GM23338 (cell line): ENCODE measurements at regions not wholly inside any gene's neighbourhood (a gene's known extent, or its start where the extent isn't known, plus 50 kb on each side); places are given as distances from the start of the nearest gene placed in this dataset.

Source experiments
- ATAC-seq: fragments of 200-7000 bp; cut with Tn5 transposase; 3 replicates; pipeline ENCODE4 v1.9.1; 2020
- DNase-seq: peaks from one replicate; pipeline ENCODE4 v3.0.0-alpha.2; 2015; ENCODE audit warnings: low spot score
- H2AFZ ChIP-seq: fragments of 200-600 bp; sonication (generic); 2 replicates; pipeline ENCODE4 v1.8.0; 2016; ENCODE audit warnings: antibody characterized with exemption, mild to moderate bottlenecking, moderate library complexity
- H3F3A ChIP-seq: fragments of 200-600 bp; sonication (generic); replicated peaks from 2 replicates; pipeline ENCODE4 v1.8.0; 2017; ENCODE audit warnings: antibody characterized with exemption, mixed run types, low read depth
- H3K27ac ChIP-seq: fragments of 200-600 bp; sonication (generic); 2 replicates; pipeline ENCODE4 v1.6.1; 2016; ENCODE audit warnings: low read depth
- H3K27me3 ChIP-seq: fragments of 200-600 bp; sonication (generic); 2 replicates; pipeline ENCODE4 v1.8.0; 2016; ENCODE audit warnings: mild to moderate bottlenecking, mixed run types, moderate library complexity; ENCODE audit not compliant: insufficient read depth
- H3K36me3 ChIP-seq: fragments of 200-600 bp; sonication (generic); 2 replicates; pipeline ENCODE4 v1.8.0; 2016; ENCODE audit warnings: mild to moderate bottlenecking; ENCODE audit not compliant: insufficient read depth
- H3K4me1 ChIP-seq: fragments of 200-600 bp; sonication (generic); 2 replicates; pipeline ENCODE4 v1.8.0; 2016; ENCODE audit warnings: mild to moderate bottlenecking, moderate library complexity; ENCODE audit not compliant: insufficient read depth
- H3K4me2 ChIP-seq: fragments of 200-600 bp; sonication (generic); 2 replicates; pipeline ENCODE4 v1.7.1; 2017; ENCODE audit warnings: mixed run types
- H3K4me3 ChIP-seq: fragments of 200-600 bp; sonication (generic); 2 replicates; pipeline ENCODE4 v1.6.1; 2016; ENCODE audit warnings: mixed run types
- H3K79me2 ChIP-seq: fragments of 200-600 bp; sonication (generic); replicated peaks from 2 replicates; pipeline ENCODE4 v1.8.0; 2017; ENCODE audit warnings: mild to moderate bottlenecking; ENCODE audit not compliant: insufficient read depth
- H3K9me2 ChIP-seq: fragments of 200-600 bp; sonication (generic); 2 replicates; pipeline ENCODE4 v1.8.0; 2017; ENCODE audit not compliant: insufficient read depth
- H4K20me1 ChIP-seq: fragments of 200-600 bp; sonication (generic); replicated peaks from 2 replicates; pipeline ENCODE4 v1.8.0; 2017; ENCODE audit warnings: mild to moderate bottlenecking; ENCODE audit not compliant: insufficient read depth
- H3K27ac Mint-ChIP-seq: 2 replicates; pipeline ENCODE4 v1.8.0; 2020; ENCODE audit warnings: inconsistent platforms, mild to moderate bottlenecking, moderate library complexity, mixed read lengths
- H3K27me3 Mint-ChIP-seq: 3 replicates; pipeline ENCODE4 v1.8.0; 2022; ENCODE audit warnings: low read depth, mild to moderate bottlenecking, moderate library complexity, mixed read lengths, inconsistent platforms; ENCODE audit not compliant: insufficient read depth, poor library complexity
- H3K36me3 Mint-ChIP-seq: 3 replicates; pipeline ENCODE4 v1.8.0; 2021; ENCODE audit warnings: low read depth, mild to moderate bottlenecking, inconsistent platforms, moderate library complexity, mixed read lengths
- H3K4me1 Mint-ChIP-seq: 3 replicates; pipeline ENCODE4 v1.8.0; 2020; ENCODE audit warnings: mild to moderate bottlenecking, inconsistent platforms, mixed read lengths
- H3K4me3 Mint-ChIP-seq: 3 replicates; pipeline ENCODE4 v1.8.0; 2021; ENCODE audit warnings: moderate library complexity, mild to moderate bottlenecking, inconsistent platforms, mixed read lengths
- H3K9me3 Mint-ChIP-seq: 3 replicates; pipeline ENCODE4 v1.8.0; 2020; ENCODE audit warnings: moderate library complexity, mild to moderate bottlenecking, inconsistent platforms, mixed read lengths
- CREB1 ChIP-seq: fragments of 250-450 bp; sonication (Bioruptor Pico); IDR thresholded peaks from 2 replicates; pipeline ENCODE4 v1.5.0; 2020; ENCODE audit warnings: low read depth, mild to moderate bottlenecking, moderate library complexity
- EZH2 ChIP-seq: fragments of 200-600 bp; sonication (generic); IDR thresholded peaks from one replicate; pipeline ENCODE4 v1.8.0; 2017; ENCODE audit warnings: antibody characterized with exemption, mild to moderate bottlenecking, low read depth; ENCODE audit not compliant: unreplicated experiment
- JUNB ChIP-seq: IDR thresholded peaks from one replicate; pipeline ENCODE4 v1.6.1; 2016; ENCODE audit warnings: antibody characterized with exemption; ENCODE audit not compliant: unreplicated experiment
- POLR2AphosphoS5 ChIP-seq: IDR thresholded peaks from 2 replicates; pipeline ENCODE4 v1.6.1; 2016; ENCODE audit warnings: antibody characterized with exemption, low read depth
- REST ChIP-seq: IDR thresholded peaks from one replicate; pipeline ENCODE4 v1.6.1; 2018; ENCODE audit warnings: antibody characterized with exemption; ENCODE audit not compliant: unreplicated experiment
- STAT1 ChIP-seq: IDR thresholded peaks from one replicate; pipeline ENCODE4 v1.6.1; 2016; ENCODE audit warnings: antibody characterized with exemption; ENCODE audit not compliant: unreplicated experiment
- ZNF114 ChIP-seq: fragments of 250-450 bp; sonication (Bioruptor Pico); IDR thresholded peaks from 2 replicates; pipeline ENCODE4 v1.5.0; 2020; ENCODE audit warnings: mild to moderate bottlenecking, moderate library complexity
- ZNF331 ChIP-seq: fragments of 250-450 bp; sonication (Bioruptor Pico); IDR thresholded peaks from 2 replicates; pipeline ENCODE4 v1.5.0; 2020; ENCODE audit warnings: low read depth, mild to moderate bottlenecking, moderate library complexity
- TF ChIP-seq, protein P1 (sequence below): IDR thresholded peaks from 2 replicates; pipeline ENCODE4 v1.6.1; 2016; ENCODE audit warnings: antibody characterized with exemption
- TF ChIP-seq, protein P2 (sequence below): fragments of 250-450 bp; sonication (Bioruptor Pico); IDR thresholded peaks from 2 replicates; pipeline ENCODE4 v1.5.0; 2020; ENCODE audit warnings: mild to moderate bottlenecking, moderate library complexity
- TF ChIP-seq, protein P3 (sequence below), 2 experiments: fragments of 200-600 bp in 1 of 2; sonication (generic) in 1 of 2; conservative IDR thresholded peaks; 2 replicates each; pipeline versions ENCODE4 v1.5.1 to v1.6.1; 2016 to 2017; ENCODE audit warnings: antibody characterized with exemption in 2 of 2, low read depth in 2 of 2, mild to moderate bottlenecking in 2 of 2, moderate library complexity in 1 of 2

- TF ChIP-seq, protein P1, sequence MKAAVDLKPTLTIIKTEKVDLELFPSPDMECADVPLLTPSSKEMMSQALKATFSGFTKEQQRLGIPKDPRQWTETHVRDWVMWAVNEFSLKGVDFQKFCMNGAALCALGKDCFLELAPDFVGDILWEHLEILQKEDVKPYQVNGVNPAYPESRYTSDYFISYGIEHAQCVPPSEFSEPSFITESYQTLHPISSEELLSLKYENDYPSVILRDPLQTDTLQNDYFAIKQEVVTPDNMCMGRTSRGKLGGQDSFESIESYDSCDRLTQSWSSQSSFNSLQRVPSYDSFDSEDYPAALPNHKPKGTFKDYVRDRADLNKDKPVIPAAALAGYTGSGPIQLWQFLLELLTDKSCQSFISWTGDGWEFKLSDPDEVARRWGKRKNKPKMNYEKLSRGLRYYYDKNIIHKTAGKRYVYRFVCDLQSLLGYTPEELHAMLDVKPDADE, result no peak
- TF ChIP-seq ZNF331 (no peak), STAT1 (no peak)
Observed at GRCh38 chr2:236511266-236511665, 58.4 kb upstream of the ACKR3 start (continued).

GRCh38 chr2:236512267-236512666 is 57.4 kb upstream of the ACKR3 start:
- no peak for TF ChIP-seq JUNB
- no peak for TF ChIP-seq EZH2
- TF ChIP-seq, protein P2, sequence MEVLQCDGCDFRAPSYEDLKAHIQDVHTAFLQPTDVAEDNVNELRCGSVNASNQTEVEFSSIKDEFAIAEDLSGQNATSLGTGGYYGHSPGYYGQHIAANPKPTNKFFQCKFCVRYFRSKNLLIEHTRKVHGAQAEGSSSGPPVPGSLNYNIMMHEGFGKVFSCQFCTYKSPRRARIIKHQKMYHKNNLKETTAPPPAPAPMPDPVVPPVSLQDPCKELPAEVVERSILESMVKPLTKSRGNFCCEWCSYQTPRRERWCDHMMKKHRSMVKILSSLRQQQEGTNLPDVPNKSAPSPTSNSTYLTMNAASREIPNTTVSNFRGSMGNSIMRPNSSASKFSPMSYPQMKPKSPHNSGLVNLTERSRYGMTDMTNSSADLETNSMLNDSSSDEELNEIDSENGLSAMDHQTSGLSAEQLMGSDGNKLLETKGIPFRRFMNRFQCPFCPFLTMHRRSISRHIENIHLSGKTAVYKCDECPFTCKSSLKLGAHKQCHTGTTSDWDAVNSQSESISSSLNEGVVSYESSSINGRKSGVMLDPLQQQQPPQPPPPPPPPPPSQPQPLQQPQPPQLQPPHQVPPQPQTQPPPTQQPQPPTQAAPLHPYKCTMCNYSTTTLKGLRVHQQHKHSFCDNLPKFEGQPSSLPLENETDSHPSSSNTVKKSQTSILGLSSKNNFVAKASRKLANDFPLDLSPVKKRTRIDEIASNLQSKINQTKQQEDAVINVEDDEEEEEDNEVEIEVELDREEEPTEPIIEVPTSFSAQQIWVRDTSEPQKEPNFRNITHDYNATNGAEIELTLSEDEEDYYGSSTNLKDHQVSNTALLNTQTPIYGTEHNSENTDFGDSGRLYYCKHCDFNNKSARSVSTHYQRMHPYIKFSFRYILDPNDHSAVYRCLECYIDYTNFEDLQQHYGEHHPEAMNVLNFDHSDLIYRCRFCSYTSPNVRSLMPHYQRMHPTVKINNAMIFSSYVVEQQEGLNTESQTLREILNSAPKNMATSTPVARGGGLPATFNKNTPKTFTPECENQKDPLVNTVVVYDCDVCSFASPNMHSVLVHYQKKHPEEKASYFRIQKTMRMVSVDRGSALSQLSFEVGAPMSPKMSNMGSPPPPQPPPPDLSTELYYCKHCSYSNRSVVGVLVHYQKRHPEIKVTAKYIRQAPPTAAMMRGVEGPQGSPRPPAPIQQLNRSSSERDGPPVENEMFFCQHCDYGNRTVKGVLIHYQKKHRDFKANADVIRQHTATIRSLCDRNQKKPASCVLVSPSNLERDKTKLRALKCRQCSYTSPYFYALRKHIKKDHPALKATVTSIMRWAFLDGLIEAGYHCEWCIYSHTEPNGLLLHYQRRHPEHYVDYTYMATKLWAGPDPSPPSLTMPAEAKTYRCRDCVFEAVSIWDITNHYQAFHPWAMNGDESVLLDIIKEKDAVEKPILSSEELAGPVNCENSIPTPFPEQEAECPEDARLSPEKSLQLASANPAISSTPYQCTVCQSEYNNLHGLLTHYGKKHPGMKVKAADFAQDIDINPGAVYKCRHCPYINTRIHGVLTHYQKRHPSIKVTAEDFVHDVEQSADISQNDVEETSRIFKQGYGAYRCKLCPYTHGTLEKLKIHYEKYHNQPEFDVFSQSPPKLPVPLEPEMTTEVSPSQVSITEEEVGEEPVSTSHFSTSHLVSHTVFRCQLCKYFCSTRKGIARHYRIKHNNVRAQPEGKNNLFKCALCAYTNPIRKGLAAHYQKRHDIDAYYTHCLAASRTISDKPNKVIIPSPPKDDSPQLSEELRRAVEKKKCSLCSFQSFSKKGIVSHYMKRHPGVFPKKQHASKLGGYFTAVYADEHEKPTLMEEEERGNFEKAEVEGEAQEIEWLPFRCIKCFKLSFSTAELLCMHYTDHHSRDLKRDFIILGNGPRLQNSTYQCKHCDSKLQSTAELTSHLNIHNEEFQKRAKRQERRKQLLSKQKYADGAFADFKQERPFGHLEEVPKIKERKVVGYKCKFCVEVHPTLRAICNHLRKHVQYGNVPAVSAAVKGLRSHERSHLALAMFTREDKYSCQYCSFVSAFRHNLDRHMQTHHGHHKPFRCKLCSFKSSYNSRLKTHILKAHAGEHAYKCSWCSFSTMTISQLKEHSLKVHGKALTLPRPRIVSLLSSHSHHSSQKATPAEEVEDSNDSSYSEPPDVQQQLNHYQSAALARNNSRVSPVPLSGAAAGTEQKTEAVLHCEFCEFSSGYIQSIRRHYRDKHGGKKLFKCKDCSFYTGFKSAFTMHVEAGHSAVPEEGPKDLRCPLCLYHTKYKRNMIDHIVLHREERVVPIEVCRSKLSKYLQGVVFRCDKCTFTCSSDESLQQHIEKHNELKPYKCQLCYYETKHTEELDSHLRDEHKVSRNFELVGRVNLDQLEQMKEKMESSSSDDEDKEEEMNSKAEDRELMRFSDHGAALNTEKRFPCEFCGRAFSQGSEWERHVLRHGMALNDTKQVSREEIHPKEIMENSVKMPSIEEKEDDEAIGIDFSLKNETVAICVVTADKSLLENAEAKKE (CRISPR knock-in tag), result no peak
- TF ChIP-seq POLR2AphosphoS5, result no peak
- TF ChIP-seq ZNF331, result no peak
- TF ChIP-seq CREB1 (CRISPR knock-in tag), result no peak
- no peak for TF ChIP-seq STAT1
- TF ChIP-seq REST, result no peak
- TF ChIP-seq ZNF114 (CRISPR knock-in tag), result no peak
- TF ChIP-seq, protein P3, sequence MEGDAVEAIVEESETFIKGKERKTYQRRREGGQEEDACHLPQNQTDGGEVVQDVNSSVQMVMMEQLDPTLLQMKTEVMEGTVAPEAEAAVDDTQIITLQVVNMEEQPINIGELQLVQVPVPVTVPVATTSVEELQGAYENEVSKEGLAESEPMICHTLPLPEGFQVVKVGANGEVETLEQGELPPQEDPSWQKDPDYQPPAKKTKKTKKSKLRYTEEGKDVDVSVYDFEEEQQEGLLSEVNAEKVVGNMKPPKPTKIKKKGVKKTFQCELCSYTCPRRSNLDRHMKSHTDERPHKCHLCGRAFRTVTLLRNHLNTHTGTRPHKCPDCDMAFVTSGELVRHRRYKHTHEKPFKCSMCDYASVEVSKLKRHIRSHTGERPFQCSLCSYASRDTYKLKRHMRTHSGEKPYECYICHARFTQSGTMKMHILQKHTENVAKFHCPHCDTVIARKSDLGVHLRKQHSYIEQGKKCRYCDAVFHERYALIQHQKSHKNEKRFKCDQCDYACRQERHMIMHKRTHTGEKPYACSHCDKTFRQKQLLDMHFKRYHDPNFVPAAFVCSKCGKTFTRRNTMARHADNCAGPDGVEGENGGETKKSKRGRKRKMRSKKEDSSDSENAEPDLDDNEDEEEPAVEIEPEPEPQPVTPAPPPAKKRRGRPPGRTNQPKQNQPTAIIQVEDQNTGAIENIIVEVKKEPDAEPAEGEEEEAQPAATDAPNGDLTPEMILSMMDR (conservative IDR thresholded peaks at IDR 0.05; ENCODE audit: low read depth in 2 of 2), result no peak
- Histone ChIP-seq H3F3A (no peaks in the 10 kb centered on the region), H3K4me2 (no peak overlapping the region), H3K27ac (no peak overlapping the region), H3K4me3 (no peak overlapping the region), H3K4me1 (peaks cover 11% of the 10 kb centered on the region; the same call in 1 of the 2 replicates), H3K27me3 (peaks cover 6% of the 10 kb centered on the region; the same call in 1 of the 2 replicates), H3K79me2 (no peaks in the 10 kb centered on the region), H3K9me2 (no peaks in the 10 kb centered on the region), H2AFZ (no peak overlapping the region), H4K20me1 (no peaks in the 10 kb centered on the region), H3K36me3 (no peaks in the 10 kb centered on the region)
- peaks cover 7% of the 10 kb centered on the region for H3K4me1 Mint-ChIP-seq
- no peaks in the 10 kb centered on the region for H3K36me3 Mint-ChIP-seq
- ATAC-seq, result no peak
- no peak overlapping the region for H3K4me3 Mint-ChIP-seq
- H3K9me3 Mint-ChIP-seq, result no peaks in the 10 kb centered on the region; the same call in 2 of the 3 replicates
- peaks cover 7% of the 10 kb centered on the region for H3K27me3 Mint-ChIP-seq
- no peak for DNase-seq
- no peak overlapping the region for H3K27ac Mint-ChIP-seq
